SU-DHL-6 (cell line): ENCODE measurements at regions not wholly inside any gene's neighbourhood (a gene's known extent, or its start where the extent isn't known, plus 50 kb on each side); places are given as distances from the start of the nearest gene placed in this dataset.

ENCODE experiments used
- EZH2phosphoT487 ChIP-seq: fragments of 200-600 bp; sonication (generic), shearing (Covaris generic); conservative IDR thresholded peaks from 2 replicates; pipeline ENCODE4 v1.6.1; 2018; ENCODE audit warnings: mild to moderate bottlenecking, antibody characterized with exemption, low read length, moderate library complexity, mixed read lengths
- TF ChIP-seq, protein P1 (sequence below): fragments of 200-600 bp; sonication (generic); IDR thresholded peaks from one replicate; pipeline ENCODE4 v1.5.1; 2017; ENCODE audit warnings: antibody characterized with exemption, mild to moderate bottlenecking, low read length, moderate library complexity; ENCODE audit not compliant: insufficient read depth, poor library complexity, severe bottlenecking

DNA sequence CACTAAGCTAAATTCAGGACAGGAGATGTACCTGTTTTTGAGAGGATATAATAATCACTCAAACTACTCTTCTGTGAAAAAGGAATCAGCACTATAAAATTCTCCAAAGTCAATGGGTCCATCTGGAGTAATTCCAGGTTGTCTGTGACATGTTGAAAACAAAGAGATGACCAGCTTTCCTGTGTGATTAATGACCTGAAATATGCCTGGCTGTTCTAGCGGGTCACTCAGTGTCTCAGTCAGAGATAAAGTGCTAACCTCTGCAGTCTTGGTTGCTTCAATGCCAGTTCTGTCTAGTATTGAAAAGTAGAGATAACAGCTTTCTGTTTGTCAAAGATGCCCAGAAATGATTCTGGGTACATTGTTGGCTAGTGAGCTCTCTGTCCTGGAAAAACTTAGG lies 722.6 kb upstream of the TENM4 start:
- TF ChIP-seq, protein P1, sequence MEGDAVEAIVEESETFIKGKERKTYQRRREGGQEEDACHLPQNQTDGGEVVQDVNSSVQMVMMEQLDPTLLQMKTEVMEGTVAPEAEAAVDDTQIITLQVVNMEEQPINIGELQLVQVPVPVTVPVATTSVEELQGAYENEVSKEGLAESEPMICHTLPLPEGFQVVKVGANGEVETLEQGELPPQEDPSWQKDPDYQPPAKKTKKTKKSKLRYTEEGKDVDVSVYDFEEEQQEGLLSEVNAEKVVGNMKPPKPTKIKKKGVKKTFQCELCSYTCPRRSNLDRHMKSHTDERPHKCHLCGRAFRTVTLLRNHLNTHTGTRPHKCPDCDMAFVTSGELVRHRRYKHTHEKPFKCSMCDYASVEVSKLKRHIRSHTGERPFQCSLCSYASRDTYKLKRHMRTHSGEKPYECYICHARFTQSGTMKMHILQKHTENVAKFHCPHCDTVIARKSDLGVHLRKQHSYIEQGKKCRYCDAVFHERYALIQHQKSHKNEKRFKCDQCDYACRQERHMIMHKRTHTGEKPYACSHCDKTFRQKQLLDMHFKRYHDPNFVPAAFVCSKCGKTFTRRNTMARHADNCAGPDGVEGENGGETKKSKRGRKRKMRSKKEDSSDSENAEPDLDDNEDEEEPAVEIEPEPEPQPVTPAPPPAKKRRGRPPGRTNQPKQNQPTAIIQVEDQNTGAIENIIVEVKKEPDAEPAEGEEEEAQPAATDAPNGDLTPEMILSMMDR = no peak
- no peak for TF ChIP-seq EZH2phosphoT487
